ENCODE measurements at regions not wholly inside any gene's neighbourhood (a gene's known extent, or its start where the extent isn't known, plus 50 kb on each side); places are given as distances from the start of the nearest gene placed in this dataset.

DNA sequence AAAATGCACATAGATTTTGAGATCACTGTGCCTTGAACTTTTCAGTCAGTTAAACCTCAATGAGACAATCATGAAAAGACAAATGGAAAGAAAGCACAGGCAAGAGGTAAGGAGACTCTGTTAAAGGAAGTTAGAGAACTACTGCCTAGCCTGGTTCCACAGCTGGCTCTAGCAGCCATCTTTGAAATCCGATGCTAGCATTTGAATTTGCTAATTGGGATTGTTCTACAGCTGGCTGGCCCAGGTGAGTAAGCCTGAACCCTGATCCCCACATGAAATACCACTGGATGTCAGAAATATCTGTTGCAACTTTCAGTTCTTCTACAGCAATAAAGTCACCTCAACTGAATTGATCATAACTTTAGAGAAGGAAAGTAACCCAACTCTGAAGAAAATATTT is 315.2 kb upstream of the CHAC2 start:
- no peak for DNase-seq (ENCODE audit: low read depth)
- no peak for TF ChIP-seq CTCF (IDR thresholded peaks at IDR 0.05; ENCODE audit: low read length, missing control alignments)

GRCh38 chr2:53450923-53451322 is 316.7 kb upstream of the CHAC2 start:
- no peak overlapping the region for H3K4me3 ChIP-seq (replicated peaks; ENCODE audit: low read depth, low read length)
- DNase-seq (ENCODE audit: low read depth) = no peak
- no peak for TF ChIP-seq CTCF (IDR thresholded peaks at IDR 0.05; ENCODE audit: low read length, missing control alignments)

More for the DNA sequence above, 315.2 kb upstream of the CHAC2 start:
- no peak overlapping the region for H3K4me3 ChIP-seq (replicated peaks; ENCODE audit: low read depth, low read length)

DNA sequence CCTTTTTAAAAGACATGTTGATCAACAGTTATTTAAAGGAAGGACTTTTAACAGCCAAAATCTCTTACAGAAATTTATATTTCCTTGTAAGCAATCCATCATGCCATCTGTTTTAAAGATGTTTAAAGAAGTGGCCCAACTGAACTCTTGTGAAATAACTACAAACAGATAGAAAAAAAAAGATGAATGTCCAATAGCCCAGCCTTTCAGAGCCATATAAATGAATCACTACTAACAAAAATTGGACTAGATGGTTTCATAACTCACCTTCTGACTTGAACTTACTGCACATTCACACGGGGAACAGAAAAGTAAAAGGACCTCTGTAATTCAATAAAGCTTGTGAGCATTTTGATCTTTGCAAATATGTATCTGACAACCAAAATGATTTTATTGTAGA is 319.0 kb upstream of the CHAC2 start:
- no peak for TF ChIP-seq CTCF (IDR thresholded peaks at IDR 0.05; ENCODE audit: low read length, missing control alignments)
- H3K4me3 ChIP-seq (replicated peaks; ENCODE audit: low read depth, low read length) = no peak overlapping the region
- DNase-seq (ENCODE audit: low read depth) = peak; percentile 18

DNA sequence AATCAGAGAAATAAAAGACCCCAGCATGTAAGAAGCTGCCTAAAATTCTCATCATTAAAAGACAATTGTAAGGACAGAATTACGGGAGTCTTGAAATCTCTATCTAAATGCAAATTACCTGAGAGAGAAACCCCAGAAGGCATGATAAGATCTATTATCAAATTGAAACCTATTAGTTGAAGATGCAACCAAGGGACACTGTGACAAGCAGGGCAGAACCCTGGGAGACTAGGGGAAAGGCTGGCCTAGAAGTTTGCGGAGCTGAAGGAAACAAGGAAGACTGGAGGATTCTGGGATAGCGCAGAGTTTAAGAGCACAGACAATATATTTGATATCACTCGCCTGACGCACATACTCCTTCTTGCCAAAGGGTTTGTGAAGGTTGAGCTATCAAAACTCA is 319.5 kb upstream of the CHAC2 start:
- no peak for TF ChIP-seq CTCF (IDR thresholded peaks at IDR 0.05; ENCODE audit: low read length, missing control alignments)
- no peak overlapping the region for H3K4me3 ChIP-seq (replicated peaks; ENCODE audit: low read depth, low read length)
- DNase-seq (ENCODE audit: low read depth) = no peak

DNA sequence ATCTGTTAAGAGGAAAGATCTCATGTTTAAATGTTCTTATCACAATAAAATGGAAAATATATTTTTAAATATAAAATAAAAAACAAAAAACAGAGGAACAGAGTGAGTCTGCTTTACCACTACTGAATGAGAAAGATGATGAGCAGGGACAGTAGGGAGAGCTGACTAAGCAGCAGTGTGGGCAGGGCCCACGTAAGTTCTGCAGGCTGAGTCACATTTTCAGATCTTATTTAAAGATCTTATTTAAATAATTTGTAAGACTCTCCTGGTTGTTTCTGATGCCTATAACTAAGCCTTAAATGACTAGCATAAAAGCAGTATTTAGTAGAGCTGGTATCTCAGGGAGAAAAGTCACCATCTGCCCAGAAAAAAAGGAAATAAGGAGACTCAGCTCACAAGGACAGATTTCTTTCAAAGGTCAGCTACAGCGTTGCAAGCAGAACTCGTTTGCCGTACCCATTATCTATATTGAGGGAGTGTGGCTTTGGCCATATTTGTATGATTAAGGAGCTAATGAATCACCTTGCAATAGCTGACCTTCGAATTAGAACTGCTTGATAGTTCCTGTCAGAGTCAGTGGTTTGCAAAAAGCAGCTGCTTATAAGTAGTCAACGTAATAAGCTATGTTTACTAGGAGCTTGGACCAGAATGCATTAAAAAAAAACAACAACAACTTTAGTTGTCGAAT is 322.1 kb upstream of the CHAC2 start:
- H3K4me3 ChIP-seq (replicated peaks; ENCODE audit: low read depth, low read length) = no peak overlapping the region
- TF ChIP-seq CTCF (IDR thresholded peaks at IDR 0.05; ENCODE audit: low read length, missing control alignments) = no peak
- DNase-seq (ENCODE audit: low read depth) = peak; percentile 23

DNA sequence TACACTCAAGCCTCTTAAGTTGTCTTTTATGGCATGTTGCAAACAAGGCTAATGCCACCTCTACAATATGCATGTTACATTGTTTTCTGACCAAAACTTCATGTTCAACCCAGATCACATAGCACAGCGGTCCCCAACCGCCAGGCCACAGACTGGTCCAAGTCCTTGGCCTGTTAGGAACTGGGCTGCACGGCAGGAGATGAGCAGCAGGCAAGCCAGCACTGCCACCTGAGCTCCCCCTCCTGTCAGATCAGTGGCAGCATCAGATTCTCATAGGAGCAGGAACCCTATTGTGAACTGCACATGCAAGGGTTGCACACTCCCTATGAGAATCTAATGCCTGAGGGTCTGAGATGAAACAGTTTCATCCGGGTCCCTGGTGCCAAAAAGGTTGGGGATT is 324.8 kb upstream of the CHAC2 start:
- no peak for TF ChIP-seq CTCF (IDR thresholded peaks at IDR 0.05; ENCODE audit: low read length, missing control alignments)
- H3K4me3 ChIP-seq (replicated peaks; ENCODE audit: low read depth, low read length) = no peak overlapping the region
- no peak for DNase-seq (ENCODE audit: low read depth)

GRCh38 chr2:53442093-53442492 is 325.5 kb upstream of the CHAC2 start:
- TF ChIP-seq CTCF (IDR thresholded peaks at IDR 0.05; ENCODE audit: low read length, missing control alignments) = no peak
- no peak for DNase-seq (ENCODE audit: low read depth)
- no peak overlapping the region for H3K4me3 ChIP-seq (replicated peaks; ENCODE audit: low read depth, low read length)
